K562 (cell line): ENCODE measurements at regions not wholly inside any gene's neighbourhood (a gene's known extent, or its start where the extent isn't known, plus 50 kb on each side); places are given as distances from the start of the nearest gene placed in this dataset.

ENCODE experiments used
- ETV5 ChIP-seq: sonication (generic); formaldehyde crosslinking; IDR thresholded peaks from 2 replicates; pipeline ENCODE4 v1.4.0; 2020; ENCODE audit warnings: low read depth, mild to moderate bottlenecking, missing genetic modification reagents
- IFI16 ChIP-seq: fragments of 250-450 bp; sonication (Bioruptor Pico); IDR thresholded peaks from 2 replicates; pipeline ENCODE4 v2.1.2; 2022; ENCODE audit warnings: mild to moderate bottlenecking, inconsistent platforms
- POU5F1 ChIP-seq: fragments of 150-350 bp; IDR thresholded peaks from 2 replicates; pipeline ENCODE4 v1.6.1; 2014; ENCODE audit warnings: borderline replicate concordance, low read length, low read depth, mild to moderate bottlenecking; ENCODE audit not compliant: partially characterized antibody
- SPI1 ChIP-seq: IDR thresholded peaks from 2 replicates; pipeline ENCODE4 v1.6.1; 2011; ENCODE audit warnings: low read depth, low read length, control low read depth, borderline replicate concordance
- TF ChIP-seq, protein P1 (sequence below), 2 experiments: fragments of 450-650 bp in 1 of 2; sonication (generic) in 1 of 2; formaldehyde crosslinking in 1 of 2; IDR thresholded peaks; 2 replicates each; pipeline versions ENCODE4 v1.7.1 to v1.9.0; 2016 to 2022; ENCODE audit warnings: inconsistent platforms in 1 of 2, mild to moderate bottlenecking in 1 of 2, missing genetic modification reagents in 1 of 2

DNA sequence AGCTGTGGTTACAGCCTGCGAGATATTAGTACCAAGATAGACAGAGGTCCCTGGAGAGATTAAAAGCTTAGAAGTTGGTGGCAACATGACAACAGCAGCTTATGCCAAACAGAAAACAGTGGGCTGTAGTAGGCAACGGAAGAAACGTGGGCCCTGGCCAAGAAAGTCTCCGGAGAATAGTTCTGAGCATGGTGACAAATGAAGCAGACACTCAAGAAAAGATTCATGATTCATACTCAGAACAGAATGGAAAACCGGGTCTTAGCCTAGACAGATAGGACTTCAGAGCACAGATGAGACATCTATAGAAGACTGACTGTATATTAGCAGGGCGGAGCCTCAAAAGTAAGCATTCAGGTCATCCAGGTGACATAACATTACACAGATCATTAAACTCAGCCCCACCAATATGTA, 727.4 kb downstream of the ETS1 start (continued):
- TF ChIP-seq, protein P1, sequence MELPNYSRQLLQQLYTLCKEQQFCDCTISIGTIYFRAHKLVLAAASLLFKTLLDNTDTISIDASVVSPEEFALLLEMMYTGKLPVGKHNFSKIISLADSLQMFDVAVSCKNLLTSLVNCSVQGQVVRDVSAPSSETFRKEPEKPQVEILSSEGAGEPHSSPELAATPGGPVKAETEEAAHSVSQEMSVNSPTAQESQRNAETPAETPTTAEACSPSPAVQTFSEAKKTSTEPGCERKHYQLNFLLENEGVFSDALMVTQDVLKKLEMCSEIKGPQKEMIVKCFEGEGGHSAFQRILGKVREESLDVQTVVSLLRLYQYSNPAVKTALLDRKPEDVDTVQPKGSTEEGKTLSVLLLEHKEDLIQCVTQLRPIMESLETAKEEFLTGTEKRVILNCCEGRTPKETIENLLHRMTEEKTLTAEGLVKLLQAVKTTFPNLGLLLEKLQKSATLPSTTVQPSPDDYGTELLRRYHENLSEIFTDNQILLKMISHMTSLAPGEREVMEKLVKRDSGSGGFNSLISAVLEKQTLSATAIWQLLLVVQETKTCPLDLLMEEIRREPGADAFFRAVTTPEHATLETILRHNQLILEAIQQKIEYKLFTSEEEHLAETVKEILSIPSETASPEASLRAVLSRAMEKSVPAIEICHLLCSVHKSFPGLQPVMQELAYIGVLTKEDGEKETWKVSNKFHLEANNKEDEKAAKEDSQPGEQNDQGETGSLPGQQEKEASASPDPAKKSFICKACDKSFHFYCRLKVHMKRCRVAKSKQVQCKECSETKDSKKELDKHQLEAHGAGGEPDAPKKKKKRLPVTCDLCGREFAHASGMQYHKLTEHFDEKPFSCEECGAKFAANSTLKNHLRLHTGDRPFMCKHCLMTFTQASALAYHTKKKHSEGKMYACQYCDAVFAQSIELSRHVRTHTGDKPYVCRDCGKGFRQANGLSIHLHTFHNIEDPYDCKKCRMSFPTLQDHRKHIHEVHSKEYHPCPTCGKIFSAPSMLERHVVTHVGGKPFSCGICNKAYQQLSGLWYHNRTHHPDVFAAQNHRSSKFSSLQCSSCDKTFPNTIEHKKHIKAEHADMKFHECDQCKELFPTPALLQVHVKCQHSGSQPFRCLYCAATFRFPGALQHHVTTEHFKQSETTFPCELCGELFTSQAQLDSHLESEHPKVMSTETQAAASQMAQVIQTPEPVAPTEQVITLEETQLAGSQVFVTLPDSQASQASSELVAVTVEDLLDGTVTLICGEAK (IDR thresholded peaks at IDR 0.05): no peak
- TF ChIP-seq, protein P1 (CRISPR knock-in tag; IDR thresholded peaks at IDR 0.05): no peak
- TF ChIP-seq SPI1: no peak
- TF ChIP-seq IFI16 (CRISPR knock-in tag): no peak
- TF ChIP-seq ETV5 (CRISPR knock-in tag): no peak
- no peak for TF ChIP-seq POU5F1
